Gastroesophageal sphincter (tissue), 3 donors: ENCODE measurements at regions not wholly inside any gene's neighbourhood (a gene's known extent, or its start where the extent isn't known, plus 50 kb on each side); places are given as distances from the start of the nearest gene placed in this dataset.

ENCODE experiments used
- CTCF ChIP-seq, 4 experiments: fragments of 200-600 bp in 2 of 4; fragments of 450-650 bp in 2 of 4; sonication (generic) in 1 of 4; IDR thresholded peaks; one replicate each; pipeline ENCODE4 v1.5.1; 2017 to 2019; ENCODE audit warnings: antibody characterized with exemption in 4 of 4, mild to moderate bottlenecking in 2 of 4, moderate library complexity in 2 of 4
- POLR2A ChIP-seq, 2 donors: fragments of 450-650 bp; IDR thresholded peaks; one replicate each; pipeline ENCODE4 v1.6.1; 2017; ENCODE audit warnings: antibody characterized with exemption in 2 of 2, mild to moderate bottlenecking in 2 of 2, moderate library complexity in 1 of 2
- POLR2AphosphoS5 ChIP-seq: sonication (generic); formaldehyde crosslinking; IDR thresholded peaks from one replicate; pipeline ENCODE4 v1.6.1; 2017; ENCODE audit warnings: antibody characterized with exemption

- no peak for TF ChIP-seq CTCF (IDR thresholded peaks at IDR 0.05)
- TF ChIP-seq POLR2AphosphoS5 = no peak
- no peak for TF ChIP-seq POLR2A (IDR thresholded peaks at IDR 0.05)
Observed at GRCh38 chr14:51807356-51807755, 53.1 kb upstream of the GNG2 start.
